NCI-H510A treated with DMSO at 0.1 percent for 48 hours (cell line): ENCODE measurements at regions not wholly inside any gene's neighbourhood (a gene's known extent, or its start where the extent isn't known, plus 50 kb on each side); places are given as distances from the start of the nearest gene placed in this dataset.
"Not testable (repeated sequence)": the region's sequence is repeated elsewhere in the genome, so short reads cannot be mapped to it uniquely, and the experiment has no call there.

Experiments used
- DNase-seq: peaks from one replicate; lab custom pipeline; 2025; lab: John Stamatoyannopoulos, UW

- no peak for DNase-seq
These were observed 89.7 kb upstream of the RET start for GRCh38 chr10:42987121-42987541.

- no peak for DNase-seq
These were observed 89.3 kb upstream of the RET start for GRCh38 chr10:42987575-42987974.

- DNase-seq = no peak
These were observed 88.8 kb upstream of the RET start for GRCh38 chr10:42988069-42988468.

- no peak for DNase-seq
These were observed 88.1 kb upstream of the RET start for GRCh38 chr10:42988517-42989395.

GRCh38 chr10:42989481-42989921 lies 87.4 kb upstream of the RET start:
- no peak for DNase-seq

- DNase-seq = no peak
These were observed 86.7 kb upstream of the RET start for GRCh38 chr10:42990016-42990720.

- no peak for DNase-seq
These were observed 86.0 kb upstream of the RET start for GRCh38 chr10:42990721-42991441.

- DNase-seq = no peak
These were observed 85.3 kb upstream of the RET start for GRCh38 chr10:42991442-42992098.

- no peak for DNase-seq
These were observed 84.5 kb upstream of the RET start for GRCh38 chr10:42992156-42992956.

- no peak for DNase-seq
These were observed 83.9 kb upstream of the RET start for GRCh38 chr10:42992957-42993390.

GRCh38 chr10:42994909-42995308 lies 82.0 kb upstream of the RET start:
- DNase-seq = not testable (repeated sequence)

GRCh38 chr10:42995537-42995936 lies 81.3 kb upstream of the RET start:
- DNase-seq = no peak

GRCh38 chr10:42996588-42996987 lies 80.3 kb upstream of the RET start:
- no peak for DNase-seq

- no peak for DNase-seq
These were observed 79.6 kb upstream of the RET start for GRCh38 chr10:42997151-42997848.

- DNase-seq = no peak
These were observed 79.1 kb upstream of the RET start for GRCh38 chr10:42997849-42998165.

GRCh38 chr10:42998481-42999384 lies 78.1 kb upstream of the RET start:
- no peak for DNase-seq

GRCh38 chr10:42999385-43000020 lies 77.4 kb upstream of the RET start:
- no peak for DNase-seq

- no peak for DNase-seq
These were observed 76.9 kb upstream of the RET start for GRCh38 chr10:43000021-43000411.
